NT2/D1 (cell line): ENCODE measurements at regions not wholly inside any gene's neighbourhood (a gene's known extent, or its start where the extent isn't known, plus 50 kb on each side); places are given as distances from the start of the nearest gene placed in this dataset.

Experiments used
- DNase-seq: peaks from one replicate; pipeline ENCODE4 v3.0.0-alpha.2; 2011; ENCODE audit warnings: low read depth, low spot score
- H3K27me3 ChIP-seq: 2 replicates; pipeline ENCODE4 v1.6.0; 2011; ENCODE audit warnings: mild to moderate bottlenecking; ENCODE audit not compliant: insufficient read length, insufficient read depth
- H3K36me3 ChIP-seq: 2 replicates; pipeline ENCODE4 v1.6.1; 2011; ENCODE audit warnings: mild to moderate bottlenecking, low read length, mixed read lengths; ENCODE audit not compliant: insufficient read depth, insufficient read length
- H3K4me1 ChIP-seq: 2 replicates; pipeline ENCODE4 v1.5.1; 2011; ENCODE audit not compliant: insufficient read depth, insufficient read length
- H3K4me3 ChIP-seq: 2 replicates; pipeline ENCODE4 v1.5.1; 2011; ENCODE audit warnings: low read depth; ENCODE audit not compliant: insufficient read length
- H3K9ac ChIP-seq: 2 replicates; pipeline ENCODE4 v1.6.0; 2011; ENCODE audit warnings: low read depth; ENCODE audit not compliant: insufficient read length
- H3K9me3 ChIP-seq: 2 replicates; pipeline ENCODE4 v1.5.1; 2011; ENCODE audit warnings: mild to moderate bottlenecking, low read length; ENCODE audit not compliant: insufficient read depth
- SUZ12 ChIP-seq: IDR thresholded peaks from 2 replicates; pipeline ENCODE4 v1.6.1; 2011; ENCODE audit not compliant: insufficient read length, insufficient read depth; ENCODE audit errors: extremely low read depth
- YY1 ChIP-seq: IDR thresholded peaks from 2 replicates; pipeline ENCODE4 v1.6.1; 2011; ENCODE audit not compliant: insufficient read length, insufficient read depth
- ZNF274 ChIP-seq: IDR thresholded peaks from 2 replicates; pipeline ENCODE4 v1.6.1; 2011; ENCODE audit warnings: mild to moderate bottlenecking, low read depth, low read length

- H3K9me3 ChIP-seq: no peaks in the 10 kb centered on the region
- H3K4me3 ChIP-seq: no peak overlapping the region
- no peak overlapping the region for H3K9ac ChIP-seq
- no peak for DNase-seq
- TF ChIP-seq SUZ12: no peak
- no peak for TF ChIP-seq ZNF274
- TF ChIP-seq YY1: no peak
- no peaks in the 10 kb centered on the region for H3K4me1 ChIP-seq
- no peaks in the 10 kb centered on the region for H3K36me3 ChIP-seq
- no peaks in the 10 kb centered on the region for H3K27me3 ChIP-seq
Observed at GRCh38 chr2:63658176-63658968, 69.6 kb downstream of the MDH1 start.

GRCh38 chr2:63660060-63660459 is 71.3 kb downstream of the MDH1 start:
- TF ChIP-seq SUZ12: no peak
- no peak for TF ChIP-seq YY1
- TF ChIP-seq ZNF274: no peak
- Histone ChIP-seq H3K27me3 (no peaks in the 10 kb centered on the region), H3K9me3 (peaks cover 3% of the 10 kb centered on the region), H3K4me1 (no peaks in the 10 kb centered on the region), H3K9ac (no peak overlapping the region), H3K36me3 (no peaks in the 10 kb centered on the region), H3K4me3 (no peak overlapping the region)
- DNase-seq: no peak

GRCh38 chr2:63661076-63661475 is 72.3 kb downstream of the MDH1 start:
- Histone ChIP-seq H3K36me3 (no peaks in the 10 kb centered on the region), H3K9ac (no peak overlapping the region), H3K4me3 (no peak overlapping the region), H3K9me3 (peaks cover 3% of the 10 kb centered on the region), H3K4me1 (no peaks in the 10 kb centered on the region), H3K27me3 (no peaks in the 10 kb centered on the region)
- TF ChIP-seq ZNF274 (no peak), SUZ12 (no peak), YY1 (no peak)
- no peak for DNase-seq

GRCh38 chr2:63662028-63662804 is 73.5 kb downstream of the MDH1 start:
- no peak for DNase-seq
- no peak overlapping the region for H3K9ac ChIP-seq
- H3K36me3 ChIP-seq: no peaks in the 10 kb centered on the region
- TF ChIP-seq YY1 (no peak), SUZ12 (no peak), ZNF274 (no peak)
- H3K4me3 ChIP-seq: no peak overlapping the region
- H3K9me3 ChIP-seq: peaks cover 3% of the 10 kb centered on the region
- H3K4me1 ChIP-seq: no peaks in the 10 kb centered on the region
- H3K27me3 ChIP-seq: no peaks in the 10 kb centered on the region

GRCh38 chr2:63663013-63663864 is 74.5 kb downstream of the MDH1 start:
- no peak overlapping the region for H3K9ac ChIP-seq
- DNase-seq: no peak
- no peaks in the 10 kb centered on the region for H3K27me3 ChIP-seq
- no peak overlapping the region for H3K4me3 ChIP-seq
- peaks cover 3% of the 10 kb centered on the region for H3K9me3 ChIP-seq
- TF ChIP-seq YY1: no peak
- TF ChIP-seq SUZ12: no peak
- no peak for TF ChIP-seq ZNF274
- no peaks in the 10 kb centered on the region for H3K36me3 ChIP-seq
- H3K4me1 ChIP-seq: peaks cover 2% of the 10 kb centered on the region

GRCh38 chr2:63665091-63665490 is 76.3 kb downstream of the MDH1 start:
- no peak for DNase-seq
- no peaks in the 10 kb centered on the region for H3K27me3 ChIP-seq
- no peak overlapping the region for H3K9ac ChIP-seq
- peaks cover 2% of the 10 kb centered on the region for H3K4me1 ChIP-seq
- no peak overlapping the region for H3K4me3 ChIP-seq
- TF ChIP-seq ZNF274: no peak
- TF ChIP-seq YY1: no peak
- TF ChIP-seq SUZ12: no peak
- H3K9me3 ChIP-seq: peaks cover 3% of the 10 kb centered on the region
- H3K36me3 ChIP-seq: no peaks in the 10 kb centered on the region
